GM23338 (cell line): ENCODE measurements at regions not wholly inside any gene's neighbourhood (a gene's known extent, or its start where the extent isn't known, plus 50 kb on each side); places are given as distances from the start of the nearest gene placed in this dataset.

Source experiments
- ATAC-seq: fragments of 200-7000 bp; cut with Tn5 transposase; 3 replicates; pipeline ENCODE4 v1.9.1; 2020
- DNase-seq: peaks from one replicate; pipeline ENCODE4 v3.0.0-alpha.2; 2015; ENCODE audit warnings: low spot score
- H2AFZ ChIP-seq: fragments of 200-600 bp; sonication (generic); 2 replicates; pipeline ENCODE4 v1.8.0; 2016; ENCODE audit warnings: antibody characterized with exemption, mild to moderate bottlenecking, moderate library complexity
- H3F3A ChIP-seq: fragments of 200-600 bp; sonication (generic); replicated peaks from 2 replicates; pipeline ENCODE4 v1.8.0; 2017; ENCODE audit warnings: antibody characterized with exemption, mixed run types, low read depth
- H3K27ac ChIP-seq: fragments of 200-600 bp; sonication (generic); 2 replicates; pipeline ENCODE4 v1.6.1; 2016; ENCODE audit warnings: low read depth
- H3K27me3 ChIP-seq: fragments of 200-600 bp; sonication (generic); 2 replicates; pipeline ENCODE4 v1.8.0; 2016; ENCODE audit warnings: mild to moderate bottlenecking, mixed run types, moderate library complexity; ENCODE audit not compliant: insufficient read depth
- H3K36me3 ChIP-seq: fragments of 200-600 bp; sonication (generic); 2 replicates; pipeline ENCODE4 v1.8.0; 2016; ENCODE audit warnings: mild to moderate bottlenecking; ENCODE audit not compliant: insufficient read depth
- H3K4me1 ChIP-seq: fragments of 200-600 bp; sonication (generic); 2 replicates; pipeline ENCODE4 v1.8.0; 2016; ENCODE audit warnings: mild to moderate bottlenecking, moderate library complexity; ENCODE audit not compliant: insufficient read depth
- H3K4me2 ChIP-seq: fragments of 200-600 bp; sonication (generic); 2 replicates; pipeline ENCODE4 v1.7.1; 2017; ENCODE audit warnings: mixed run types
- H3K4me3 ChIP-seq: fragments of 200-600 bp; sonication (generic); 2 replicates; pipeline ENCODE4 v1.6.1; 2016; ENCODE audit warnings: mixed run types
- H3K79me2 ChIP-seq: fragments of 200-600 bp; sonication (generic); replicated peaks from 2 replicates; pipeline ENCODE4 v1.8.0; 2017; ENCODE audit warnings: mild to moderate bottlenecking; ENCODE audit not compliant: insufficient read depth
- H3K9me2 ChIP-seq: fragments of 200-600 bp; sonication (generic); 2 replicates; pipeline ENCODE4 v1.8.0; 2017; ENCODE audit not compliant: insufficient read depth
- H4K20me1 ChIP-seq: fragments of 200-600 bp; sonication (generic); replicated peaks from 2 replicates; pipeline ENCODE4 v1.8.0; 2017; ENCODE audit warnings: mild to moderate bottlenecking; ENCODE audit not compliant: insufficient read depth
- H3K27ac Mint-ChIP-seq: 2 replicates; pipeline ENCODE4 v1.8.0; 2020; ENCODE audit warnings: inconsistent platforms, mild to moderate bottlenecking, moderate library complexity, mixed read lengths
- H3K27me3 Mint-ChIP-seq: 3 replicates; pipeline ENCODE4 v1.8.0; 2022; ENCODE audit warnings: low read depth, mild to moderate bottlenecking, moderate library complexity, mixed read lengths, inconsistent platforms; ENCODE audit not compliant: insufficient read depth, poor library complexity
- H3K36me3 Mint-ChIP-seq: 3 replicates; pipeline ENCODE4 v1.8.0; 2021; ENCODE audit warnings: low read depth, mild to moderate bottlenecking, inconsistent platforms, moderate library complexity, mixed read lengths
- H3K4me1 Mint-ChIP-seq: 3 replicates; pipeline ENCODE4 v1.8.0; 2020; ENCODE audit warnings: mild to moderate bottlenecking, inconsistent platforms, mixed read lengths
- H3K4me3 Mint-ChIP-seq: 3 replicates; pipeline ENCODE4 v1.8.0; 2021; ENCODE audit warnings: moderate library complexity, mild to moderate bottlenecking, inconsistent platforms, mixed read lengths
- H3K9me3 Mint-ChIP-seq: 3 replicates; pipeline ENCODE4 v1.8.0; 2020; ENCODE audit warnings: moderate library complexity, mild to moderate bottlenecking, inconsistent platforms, mixed read lengths
- CREB1 ChIP-seq: fragments of 250-450 bp; sonication (Bioruptor Pico); IDR thresholded peaks from 2 replicates; pipeline ENCODE4 v1.5.0; 2020; ENCODE audit warnings: low read depth, mild to moderate bottlenecking, moderate library complexity
- EZH2 ChIP-seq: fragments of 200-600 bp; sonication (generic); IDR thresholded peaks from one replicate; pipeline ENCODE4 v1.8.0; 2017; ENCODE audit warnings: antibody characterized with exemption, mild to moderate bottlenecking, low read depth; ENCODE audit not compliant: unreplicated experiment
- EZH2phosphoT487 ChIP-seq: fragments of 200-600 bp; sonication (generic); IDR thresholded peaks from one replicate; pipeline ENCODE4 v1.8.1; 2018; ENCODE audit warnings: antibody characterized with exemption; ENCODE audit not compliant: unreplicated experiment
- JUNB ChIP-seq: IDR thresholded peaks from one replicate; pipeline ENCODE4 v1.6.1; 2016; ENCODE audit warnings: antibody characterized with exemption; ENCODE audit not compliant: unreplicated experiment
- NANOG ChIP-seq: IDR thresholded peaks from 2 replicates; pipeline ENCODE4 v1.6.1; 2016; ENCODE audit warnings: antibody characterized with exemption, borderline replicate concordance
- POLR2AphosphoS5 ChIP-seq: IDR thresholded peaks from 2 replicates; pipeline ENCODE4 v1.6.1; 2016; ENCODE audit warnings: antibody characterized with exemption, low read depth
- STAT1 ChIP-seq: IDR thresholded peaks from one replicate; pipeline ENCODE4 v1.6.1; 2016; ENCODE audit warnings: antibody characterized with exemption; ENCODE audit not compliant: unreplicated experiment
- ZNF114 ChIP-seq: fragments of 250-450 bp; sonication (Bioruptor Pico); IDR thresholded peaks from 2 replicates; pipeline ENCODE4 v1.5.0; 2020; ENCODE audit warnings: mild to moderate bottlenecking, moderate library complexity
- TF ChIP-seq, protein P1 (sequence below): fragments of 250-450 bp; sonication (Bioruptor Pico); IDR thresholded peaks from 2 replicates; pipeline ENCODE4 v1.5.0; 2020; ENCODE audit warnings: mild to moderate bottlenecking, moderate library complexity
- TF ChIP-seq, protein P2 (sequence below), 2 experiments: fragments of 200-600 bp in 1 of 2; sonication (generic) in 1 of 2; conservative IDR thresholded peaks; 2 replicates each; pipeline versions ENCODE4 v1.5.1 to v1.6.1; 2016 to 2017; ENCODE audit warnings: antibody characterized with exemption in 2 of 2, low read depth in 2 of 2, mild to moderate bottlenecking in 2 of 2, moderate library complexity in 1 of 2
- TF ChIP-seq, protein P3 (sequence below): IDR thresholded peaks from 2 replicates; pipeline ENCODE4 v1.6.1; 2016; ENCODE audit warnings: antibody characterized with exemption
- TF ChIP-seq, protein P4 (sequence below): IDR thresholded peaks from one replicate; pipeline ENCODE4 v1.6.1; 2018; ENCODE audit warnings: antibody characterized with exemption; ENCODE audit not compliant: unreplicated experiment

DNA sequence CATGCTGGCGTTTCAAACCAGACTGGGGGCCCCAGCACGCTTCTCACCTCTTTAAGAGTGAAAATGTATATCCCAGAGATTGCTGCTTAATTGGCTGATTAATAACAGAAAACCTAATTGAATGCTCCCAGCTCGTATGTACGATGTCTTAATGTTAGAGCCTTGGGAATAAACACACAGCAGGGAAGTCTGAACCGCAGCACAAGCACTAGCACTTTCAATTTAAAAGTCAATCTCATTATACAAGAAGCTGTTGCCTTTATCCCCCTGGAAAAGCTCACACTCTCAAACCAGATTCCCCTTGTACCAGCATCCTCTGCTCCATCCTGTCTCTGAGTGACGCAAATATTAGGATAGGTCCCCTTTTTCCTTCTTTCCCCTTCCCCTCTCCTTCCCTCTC is 449.1 kb downstream of the MN1 start:
- H3K4me2 ChIP-seq, result no peak overlapping the region
- no peaks in the 10 kb centered on the region for H3K9me2 ChIP-seq
- DNase-seq, result no peak
- no peak overlapping the region for H3K27ac Mint-ChIP-seq
- no peak for ATAC-seq
- H3K36me3 ChIP-seq, result no peaks in the 10 kb centered on the region; the same call in 1 of the 2 replicates
- peaks cover 19% of the 10 kb centered on the region for H3K9me3 Mint-ChIP-seq
- TF ChIP-seq JUNB, result no peak
- no peak for TF ChIP-seq EZH2phosphoT487
- TF ChIP-seq, protein P1, sequence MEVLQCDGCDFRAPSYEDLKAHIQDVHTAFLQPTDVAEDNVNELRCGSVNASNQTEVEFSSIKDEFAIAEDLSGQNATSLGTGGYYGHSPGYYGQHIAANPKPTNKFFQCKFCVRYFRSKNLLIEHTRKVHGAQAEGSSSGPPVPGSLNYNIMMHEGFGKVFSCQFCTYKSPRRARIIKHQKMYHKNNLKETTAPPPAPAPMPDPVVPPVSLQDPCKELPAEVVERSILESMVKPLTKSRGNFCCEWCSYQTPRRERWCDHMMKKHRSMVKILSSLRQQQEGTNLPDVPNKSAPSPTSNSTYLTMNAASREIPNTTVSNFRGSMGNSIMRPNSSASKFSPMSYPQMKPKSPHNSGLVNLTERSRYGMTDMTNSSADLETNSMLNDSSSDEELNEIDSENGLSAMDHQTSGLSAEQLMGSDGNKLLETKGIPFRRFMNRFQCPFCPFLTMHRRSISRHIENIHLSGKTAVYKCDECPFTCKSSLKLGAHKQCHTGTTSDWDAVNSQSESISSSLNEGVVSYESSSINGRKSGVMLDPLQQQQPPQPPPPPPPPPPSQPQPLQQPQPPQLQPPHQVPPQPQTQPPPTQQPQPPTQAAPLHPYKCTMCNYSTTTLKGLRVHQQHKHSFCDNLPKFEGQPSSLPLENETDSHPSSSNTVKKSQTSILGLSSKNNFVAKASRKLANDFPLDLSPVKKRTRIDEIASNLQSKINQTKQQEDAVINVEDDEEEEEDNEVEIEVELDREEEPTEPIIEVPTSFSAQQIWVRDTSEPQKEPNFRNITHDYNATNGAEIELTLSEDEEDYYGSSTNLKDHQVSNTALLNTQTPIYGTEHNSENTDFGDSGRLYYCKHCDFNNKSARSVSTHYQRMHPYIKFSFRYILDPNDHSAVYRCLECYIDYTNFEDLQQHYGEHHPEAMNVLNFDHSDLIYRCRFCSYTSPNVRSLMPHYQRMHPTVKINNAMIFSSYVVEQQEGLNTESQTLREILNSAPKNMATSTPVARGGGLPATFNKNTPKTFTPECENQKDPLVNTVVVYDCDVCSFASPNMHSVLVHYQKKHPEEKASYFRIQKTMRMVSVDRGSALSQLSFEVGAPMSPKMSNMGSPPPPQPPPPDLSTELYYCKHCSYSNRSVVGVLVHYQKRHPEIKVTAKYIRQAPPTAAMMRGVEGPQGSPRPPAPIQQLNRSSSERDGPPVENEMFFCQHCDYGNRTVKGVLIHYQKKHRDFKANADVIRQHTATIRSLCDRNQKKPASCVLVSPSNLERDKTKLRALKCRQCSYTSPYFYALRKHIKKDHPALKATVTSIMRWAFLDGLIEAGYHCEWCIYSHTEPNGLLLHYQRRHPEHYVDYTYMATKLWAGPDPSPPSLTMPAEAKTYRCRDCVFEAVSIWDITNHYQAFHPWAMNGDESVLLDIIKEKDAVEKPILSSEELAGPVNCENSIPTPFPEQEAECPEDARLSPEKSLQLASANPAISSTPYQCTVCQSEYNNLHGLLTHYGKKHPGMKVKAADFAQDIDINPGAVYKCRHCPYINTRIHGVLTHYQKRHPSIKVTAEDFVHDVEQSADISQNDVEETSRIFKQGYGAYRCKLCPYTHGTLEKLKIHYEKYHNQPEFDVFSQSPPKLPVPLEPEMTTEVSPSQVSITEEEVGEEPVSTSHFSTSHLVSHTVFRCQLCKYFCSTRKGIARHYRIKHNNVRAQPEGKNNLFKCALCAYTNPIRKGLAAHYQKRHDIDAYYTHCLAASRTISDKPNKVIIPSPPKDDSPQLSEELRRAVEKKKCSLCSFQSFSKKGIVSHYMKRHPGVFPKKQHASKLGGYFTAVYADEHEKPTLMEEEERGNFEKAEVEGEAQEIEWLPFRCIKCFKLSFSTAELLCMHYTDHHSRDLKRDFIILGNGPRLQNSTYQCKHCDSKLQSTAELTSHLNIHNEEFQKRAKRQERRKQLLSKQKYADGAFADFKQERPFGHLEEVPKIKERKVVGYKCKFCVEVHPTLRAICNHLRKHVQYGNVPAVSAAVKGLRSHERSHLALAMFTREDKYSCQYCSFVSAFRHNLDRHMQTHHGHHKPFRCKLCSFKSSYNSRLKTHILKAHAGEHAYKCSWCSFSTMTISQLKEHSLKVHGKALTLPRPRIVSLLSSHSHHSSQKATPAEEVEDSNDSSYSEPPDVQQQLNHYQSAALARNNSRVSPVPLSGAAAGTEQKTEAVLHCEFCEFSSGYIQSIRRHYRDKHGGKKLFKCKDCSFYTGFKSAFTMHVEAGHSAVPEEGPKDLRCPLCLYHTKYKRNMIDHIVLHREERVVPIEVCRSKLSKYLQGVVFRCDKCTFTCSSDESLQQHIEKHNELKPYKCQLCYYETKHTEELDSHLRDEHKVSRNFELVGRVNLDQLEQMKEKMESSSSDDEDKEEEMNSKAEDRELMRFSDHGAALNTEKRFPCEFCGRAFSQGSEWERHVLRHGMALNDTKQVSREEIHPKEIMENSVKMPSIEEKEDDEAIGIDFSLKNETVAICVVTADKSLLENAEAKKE (CRISPR knock-in tag), result no peak
- TF ChIP-seq, protein P2, sequence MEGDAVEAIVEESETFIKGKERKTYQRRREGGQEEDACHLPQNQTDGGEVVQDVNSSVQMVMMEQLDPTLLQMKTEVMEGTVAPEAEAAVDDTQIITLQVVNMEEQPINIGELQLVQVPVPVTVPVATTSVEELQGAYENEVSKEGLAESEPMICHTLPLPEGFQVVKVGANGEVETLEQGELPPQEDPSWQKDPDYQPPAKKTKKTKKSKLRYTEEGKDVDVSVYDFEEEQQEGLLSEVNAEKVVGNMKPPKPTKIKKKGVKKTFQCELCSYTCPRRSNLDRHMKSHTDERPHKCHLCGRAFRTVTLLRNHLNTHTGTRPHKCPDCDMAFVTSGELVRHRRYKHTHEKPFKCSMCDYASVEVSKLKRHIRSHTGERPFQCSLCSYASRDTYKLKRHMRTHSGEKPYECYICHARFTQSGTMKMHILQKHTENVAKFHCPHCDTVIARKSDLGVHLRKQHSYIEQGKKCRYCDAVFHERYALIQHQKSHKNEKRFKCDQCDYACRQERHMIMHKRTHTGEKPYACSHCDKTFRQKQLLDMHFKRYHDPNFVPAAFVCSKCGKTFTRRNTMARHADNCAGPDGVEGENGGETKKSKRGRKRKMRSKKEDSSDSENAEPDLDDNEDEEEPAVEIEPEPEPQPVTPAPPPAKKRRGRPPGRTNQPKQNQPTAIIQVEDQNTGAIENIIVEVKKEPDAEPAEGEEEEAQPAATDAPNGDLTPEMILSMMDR (conservative IDR thresholded peaks at IDR 0.05; ENCODE audit: low read depth in 2 of 2), result no peak
- TF ChIP-seq CREB1 (CRISPR knock-in tag), result no peak
- TF ChIP-seq STAT1, result no peak
- TF ChIP-seq NANOG, result no peak
- no peak for TF ChIP-seq ZNF114
- TF ChIP-seq, protein P3, sequence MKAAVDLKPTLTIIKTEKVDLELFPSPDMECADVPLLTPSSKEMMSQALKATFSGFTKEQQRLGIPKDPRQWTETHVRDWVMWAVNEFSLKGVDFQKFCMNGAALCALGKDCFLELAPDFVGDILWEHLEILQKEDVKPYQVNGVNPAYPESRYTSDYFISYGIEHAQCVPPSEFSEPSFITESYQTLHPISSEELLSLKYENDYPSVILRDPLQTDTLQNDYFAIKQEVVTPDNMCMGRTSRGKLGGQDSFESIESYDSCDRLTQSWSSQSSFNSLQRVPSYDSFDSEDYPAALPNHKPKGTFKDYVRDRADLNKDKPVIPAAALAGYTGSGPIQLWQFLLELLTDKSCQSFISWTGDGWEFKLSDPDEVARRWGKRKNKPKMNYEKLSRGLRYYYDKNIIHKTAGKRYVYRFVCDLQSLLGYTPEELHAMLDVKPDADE, result no peak
- TF ChIP-seq, protein P4, sequence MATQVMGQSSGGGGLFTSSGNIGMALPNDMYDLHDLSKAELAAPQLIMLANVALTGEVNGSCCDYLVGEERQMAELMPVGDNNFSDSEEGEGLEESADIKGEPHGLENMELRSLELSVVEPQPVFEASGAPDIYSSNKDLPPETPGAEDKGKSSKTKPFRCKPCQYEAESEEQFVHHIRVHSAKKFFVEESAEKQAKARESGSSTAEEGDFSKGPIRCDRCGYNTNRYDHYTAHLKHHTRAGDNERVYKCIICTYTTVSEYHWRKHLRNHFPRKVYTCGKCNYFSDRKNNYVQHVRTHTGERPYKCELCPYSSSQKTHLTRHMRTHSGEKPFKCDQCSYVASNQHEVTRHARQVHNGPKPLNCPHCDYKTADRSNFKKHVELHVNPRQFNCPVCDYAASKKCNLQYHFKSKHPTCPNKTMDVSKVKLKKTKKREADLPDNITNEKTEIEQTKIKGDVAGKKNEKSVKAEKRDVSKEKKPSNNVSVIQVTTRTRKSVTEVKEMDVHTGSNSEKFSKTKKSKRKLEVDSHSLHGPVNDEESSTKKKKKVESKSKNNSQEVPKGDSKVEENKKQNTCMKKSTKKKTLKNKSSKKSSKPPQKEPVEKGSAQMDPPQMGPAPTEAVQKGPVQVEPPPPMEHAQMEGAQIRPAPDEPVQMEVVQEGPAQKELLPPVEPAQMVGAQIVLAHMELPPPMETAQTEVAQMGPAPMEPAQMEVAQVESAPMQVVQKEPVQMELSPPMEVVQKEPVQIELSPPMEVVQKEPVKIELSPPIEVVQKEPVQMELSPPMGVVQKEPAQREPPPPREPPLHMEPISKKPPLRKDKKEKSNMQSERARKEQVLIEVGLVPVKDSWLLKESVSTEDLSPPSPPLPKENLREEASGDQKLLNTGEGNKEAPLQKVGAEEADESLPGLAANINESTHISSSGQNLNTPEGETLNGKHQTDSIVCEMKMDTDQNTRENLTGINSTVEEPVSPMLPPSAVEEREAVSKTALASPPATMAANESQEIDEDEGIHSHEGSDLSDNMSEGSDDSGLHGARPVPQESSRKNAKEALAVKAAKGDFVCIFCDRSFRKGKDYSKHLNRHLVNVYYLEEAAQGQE, result no peak
- TF ChIP-seq POLR2AphosphoS5, result no peak
- no peak for TF ChIP-seq EZH2
- peak overlapping the region; percentile 83; the same call in 1 of the 2 replicates for H2AFZ ChIP-seq
- H3K27me3 Mint-ChIP-seq, result peaks cover 5% of the 10 kb centered on the region
- no peak overlapping the region for H3K4me3 ChIP-seq
- no peaks in the 10 kb centered on the region for H3K4me1 ChIP-seq
- H3K79me2 ChIP-seq, result no peaks in the 10 kb centered on the region
- no peak overlapping the region for H3K27ac ChIP-seq
- H4K20me1 ChIP-seq, result no peaks in the 10 kb centered on the region
- H3K4me1 Mint-ChIP-seq, result peaks cover 12% of the 10 kb centered on the region
- peaks cover 7% of the 10 kb centered on the region; the same call in 1 of the 3 replicates for H3K36me3 Mint-ChIP-seq
- H3K4me3 Mint-ChIP-seq, result no peak overlapping the region
- H3K27me3 ChIP-seq, result no peaks in the 10 kb centered on the region
- no peaks in the 10 kb centered on the region for H3F3A ChIP-seq
